GM12878 (cell line): ENCODE measurements at regions not wholly inside any gene's neighbourhood (a gene's known extent, or its start where the extent isn't known, plus 50 kb on each side); places are given as distances from the start of the nearest gene placed in this dataset.

Experiments
- ATAC-seq: fragments of 200-7000 bp; cut with Tn5 transposase; 3 replicates; pipeline ENCODE4 v1.9.1; 2020; ENCODE audit warnings: mild to moderate bottlenecking, moderate library complexity
- BruUV-seq: library from RNA; stranded (reverse); fragments of 400-500 nt; replicated peaks from 2 replicates; lab custom pipeline; 2021; lab: Mats Ljungman, UMichigan
- CTCF ChIA-PET: fragments of 300-600 bp; sonication (Branson Sonifier 250); formaldehyde crosslinking; extraction: SDS; loops from one replicate; lab custom pipeline; 2021; ENCODE audit warnings: inconsistent platforms; lab: Yijun Ruan, JAX
- POLR2A ChIA-PET: fragments of 350-600 bp; formaldehyde crosslinking; extraction: SDS; loops from one replicate; lab custom pipeline; 2021; ENCODE audit warnings: inconsistent platforms; lab: Charles Lee
- RAD21 ChIA-PET: fragments of 300-600 bp; sonication (Branson Sonifier 250); formaldehyde crosslinking; loops from one replicate; lab custom pipeline; 2023; ENCODE audit warnings: antibody characterized with exemption; ENCODE audit not compliant: unreplicated experiment; lab: Charles Lee
- SMC1A ChIA-PET: fragments of 300-600 bp; sonication (Branson Sonifier 250); formaldehyde crosslinking; loops from one replicate; lab custom pipeline; 2023; ENCODE audit not compliant: unreplicated experiment, uncharacterized antibody; lab: Charles Lee
- DNase-seq: peaks from one replicate; pipeline ENCODE4 v3.0.0-alpha.2; 2011; ENCODE audit warnings: low read depth, low spot score
- FAIRE-seq: peaks from 3 replicates; lab custom pipeline; 2011; peaks lifted over from hg19 to GRCh38; lab: Jason Lieb, UNC
- H2AFZ ChIP-seq: 2 replicates; pipeline ENCODE4 v1.6.0; 2011; ENCODE audit warnings: low read depth, low read length, control low read depth; ENCODE audit not compliant: control insufficient read depth
- H3K27ac ChIP-seq: 2 replicates; pipeline ENCODE4 v1.5.1; 2011; ENCODE audit warnings: control low read depth; ENCODE audit not compliant: control insufficient read depth, insufficient read depth
- H3K27me3 ChIP-seq, 2 experiments: replicated peaks in 1 of 2; 2 replicates each; pipeline versions ENCODE4 v1.6.0 to v1.6.1; 2011; ENCODE audit warnings: low read length in 1 of 2; ENCODE audit not compliant: control insufficient read depth in 2 of 2, insufficient read depth in 2 of 2
- H3K36me3 ChIP-seq, 2 experiments: 2 replicates each; pipeline ENCODE4 v1.5.1; 2011; ENCODE audit warnings: low read length in 1 of 2; ENCODE audit not compliant: control insufficient read depth in 2 of 2, insufficient read depth in 2 of 2
- H3K4me1 ChIP-seq: 2 replicates; pipeline ENCODE4 v1.6.1; 2011; ENCODE audit warnings: mild to moderate bottlenecking, low read length, moderate library complexity, mixed read lengths; ENCODE audit not compliant: control insufficient read depth, insufficient read depth
- H3K4me2 ChIP-seq: 2 replicates; pipeline ENCODE4 v1.6.0; 2011; ENCODE audit warnings: control low read depth; ENCODE audit not compliant: control insufficient read depth, insufficient read depth
- H3K4me3 ChIP-seq: fragments of 200-600 bp; sonication (generic); 2 replicates; pipeline ENCODE4 v1.5.1; 2016
- H3K79me2 ChIP-seq: 2 replicates; pipeline ENCODE4 v1.6.0; 2011; ENCODE audit warnings: low read length; ENCODE audit not compliant: control insufficient read depth, insufficient read depth
- H3K9ac ChIP-seq: 2 replicates; pipeline ENCODE4 v1.8.0; 2011; ENCODE audit warnings: low read length, control low read depth, mixed read lengths; ENCODE audit not compliant: control insufficient read depth, insufficient read depth
- H3K9me3 ChIP-seq: replicated peaks from 3 replicates; pipeline ENCODE4 v1.5.1; 2011; ENCODE audit warnings: mild to moderate bottlenecking, low read length; ENCODE audit not compliant: control insufficient read depth, insufficient read depth
- H4K20me1 ChIP-seq: 2 replicates; pipeline ENCODE4 v1.6.0; 2011; ENCODE audit not compliant: control insufficient read depth, insufficient read depth
- CBX3 ChIP-seq: fragments of 200-600 bp; sonication (generic); IDR thresholded peaks from 2 replicates; pipeline ENCODE4 v1.6.1; 2016; ENCODE audit warnings: low read depth, borderline replicate concordance
- CHD1 ChIP-seq: IDR thresholded peaks from 2 replicates; pipeline ENCODE4 v1.6.1; 2012; ENCODE audit warnings: low read depth, low read length, improper control_type of control experiment
- CREB1 ChIP-seq: IDR thresholded peaks from 2 replicates; pipeline ENCODE4 v1.6.1; 2012; ENCODE audit warnings: low read depth, mild to moderate bottlenecking, inconsistent platforms
- HCFC1 ChIP-seq: fragments of 150-350 bp; IDR thresholded peaks from 2 replicates; pipeline ENCODE4 v1.6.1; 2014; ENCODE audit warnings: low read length
- KLF5 ChIP-seq: fragments of 450-650 bp; IDR thresholded peaks from 2 replicates; pipeline ENCODE4 v1.6.1; 2014; ENCODE audit warnings: mild to moderate bottlenecking; ENCODE audit not compliant: partially characterized antibody
- NFXL1 ChIP-seq: fragments of 450-650 bp; IDR thresholded peaks from 2 replicates; pipeline ENCODE4 v1.6.1; 2017; ENCODE audit warnings: antibody characterized with exemption, mild to moderate bottlenecking, borderline replicate concordance
- NR2C2 ChIP-seq: IDR thresholded peaks from 2 replicates; pipeline ENCODE4 v1.6.1; 2011; ENCODE audit warnings: borderline replicate concordance, low read depth; ENCODE audit not compliant: control insufficient read depth, insufficient read length
- SUPT20H ChIP-seq: IDR thresholded peaks from 2 replicates; pipeline ENCODE4 v1.6.1; 2011; ENCODE audit warnings: low read depth, mild to moderate bottlenecking, low read length, moderate library complexity, borderline replicate concordance; ENCODE audit not compliant: control insufficient read depth
- YBX1 ChIP-seq: fragments of 450-650 bp; IDR thresholded peaks from 2 replicates; pipeline ENCODE4 v1.6.1; 2016; ENCODE audit warnings: antibody characterized with exemption
- ZBED1 ChIP-seq: IDR thresholded peaks from 2 replicates; pipeline ENCODE4 v1.6.1; 2016; ENCODE audit warnings: borderline replicate concordance
- ZNF217 ChIP-seq: fragments of 450-650 bp; IDR thresholded peaks from 2 replicates; pipeline ENCODE4 v1.6.1; 2017; ENCODE audit warnings: antibody characterized with exemption, mild to moderate bottlenecking
- WGBS: methylation state at CpG from one replicate; pipeline ENCODE4 v1.1.6; 2016; ENCODE audit warnings: low lambda C conversion rate; ENCODE audit not compliant: insufficient replicate concordance, insufficient coverage; ENCODE audit errors: missing lambda C conversion rate; 5-methylcytosine and 5-hydroxymethylcytosine counted together
- in situ Hi-C: fragments of 300-500 bp; cut with MboI; formaldehyde crosslinking; loops from 9 replicates; pipeline ENCODE4 v1.14.3; 2018; ENCODE audit warnings: mixed read lengths
- intact Hi-C: fragments of 100-400 bp; cut with micrococcal nuclease; formaldehyde crosslinking; loops from one replicate; pipeline ENCODE4 v1.14.2; 2022; ENCODE audit not compliant: unreplicated experiment
- TF ChIP-seq, protein P1 (sequence below): IDR thresholded peaks from 2 replicates; pipeline ENCODE4 v1.6.1; 2011; ENCODE audit warnings: borderline replicate concordance, low read depth, mild to moderate bottlenecking, moderate library complexity, low read length; ENCODE audit not compliant: insufficient read depth, poor library complexity, severe bottlenecking
- TF ChIP-seq, protein P2 (sequence below): fragments of 450-650 bp; IDR thresholded peaks from 2 replicates; pipeline ENCODE4 v1.6.1; 2018; ENCODE audit warnings: borderline replicate concordance, mild to moderate bottlenecking; ENCODE audit not compliant: partially characterized antibody
- TF ChIP-seq, protein P3 (sequence below): fragments of 450-650 bp; IDR thresholded peaks from 2 replicates; pipeline ENCODE4 v1.6.1; 2017; ENCODE audit warnings: mild to moderate bottlenecking, low read depth, inconsistent platforms; ENCODE audit not compliant: poor library complexity, severe bottlenecking

DNA sequence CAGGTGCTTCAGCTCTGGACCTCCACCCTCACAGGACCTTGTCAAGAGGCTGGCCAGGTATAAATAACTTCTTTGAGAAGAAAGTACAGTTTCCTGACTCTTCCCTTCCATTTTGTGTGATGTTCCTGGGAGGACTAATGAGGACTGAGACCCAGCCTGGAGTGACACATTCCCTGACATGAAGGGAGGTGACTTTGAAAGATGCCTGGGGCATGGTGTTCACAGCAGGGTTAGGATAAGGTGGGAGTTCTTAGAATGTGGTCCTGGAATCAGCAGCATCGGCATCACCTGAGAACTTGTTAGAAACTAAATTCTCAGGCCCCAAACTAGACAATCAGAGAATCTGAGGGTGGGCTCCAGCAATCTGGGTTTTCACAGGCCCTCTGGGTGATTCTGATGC is 224.9 kb upstream of the BOD1L1 start:
- no peak for DNase-seq
- Histone ChIP-seq H3K4me2 (no peak overlapping the region), H2AFZ (no peak overlapping the region), H3K4me1 (no peaks in the 10 kb centered on the region), H3K79me2 (no peaks in the 10 kb centered on the region), H3K4me3 (no peak overlapping the region), H3K27ac (no peak overlapping the region), H3K9me3 (no peaks in the 10 kb centered on the region), H4K20me1 (no peaks in the 10 kb centered on the region), H3K9ac (no peak overlapping the region), H3K36me3 (no peaks in the 10 kb centered on the region), H3K27me3 (no peaks in the 10 kb centered on the region)
- no TSS peak for BruUV-seq
- FAIRE-seq, result no peak
- SMC1A ChIA-PET, result no interaction called here
- CTCF ChIA-PET, result no interaction called here
- POLR2A ChIA-PET, result no interaction called here
- RAD21 ChIA-PET, result no interaction called here
- TF ChIP-seq HCFC1 (no peak), KLF5 (no peak), NR2C2 (no peak), CBX3 (no peak), NFXL1 (no peak), ZBED1 (no peak), CHD1 (no peak), YBX1 (no peak), ZNF217 (no peak), SUPT20H (no peak), CREB1 (no peak)
- TF ChIP-seq, protein P1, sequence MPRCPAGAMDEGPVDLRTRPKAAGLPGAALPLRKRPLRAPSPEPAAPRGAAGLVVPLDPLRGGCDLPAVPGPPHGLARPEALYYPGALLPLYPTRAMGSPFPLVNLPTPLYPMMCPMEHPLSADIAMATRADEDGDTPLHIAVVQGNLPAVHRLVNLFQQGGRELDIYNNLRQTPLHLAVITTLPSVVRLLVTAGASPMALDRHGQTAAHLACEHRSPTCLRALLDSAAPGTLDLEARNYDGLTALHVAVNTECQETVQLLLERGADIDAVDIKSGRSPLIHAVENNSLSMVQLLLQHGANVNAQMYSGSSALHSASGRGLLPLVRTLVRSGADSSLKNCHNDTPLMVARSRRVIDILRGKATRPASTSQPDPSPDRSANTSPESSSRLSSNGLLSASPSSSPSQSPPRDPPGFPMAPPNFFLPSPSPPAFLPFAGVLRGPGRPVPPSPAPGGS, result no peak
- TF ChIP-seq, protein P2, sequence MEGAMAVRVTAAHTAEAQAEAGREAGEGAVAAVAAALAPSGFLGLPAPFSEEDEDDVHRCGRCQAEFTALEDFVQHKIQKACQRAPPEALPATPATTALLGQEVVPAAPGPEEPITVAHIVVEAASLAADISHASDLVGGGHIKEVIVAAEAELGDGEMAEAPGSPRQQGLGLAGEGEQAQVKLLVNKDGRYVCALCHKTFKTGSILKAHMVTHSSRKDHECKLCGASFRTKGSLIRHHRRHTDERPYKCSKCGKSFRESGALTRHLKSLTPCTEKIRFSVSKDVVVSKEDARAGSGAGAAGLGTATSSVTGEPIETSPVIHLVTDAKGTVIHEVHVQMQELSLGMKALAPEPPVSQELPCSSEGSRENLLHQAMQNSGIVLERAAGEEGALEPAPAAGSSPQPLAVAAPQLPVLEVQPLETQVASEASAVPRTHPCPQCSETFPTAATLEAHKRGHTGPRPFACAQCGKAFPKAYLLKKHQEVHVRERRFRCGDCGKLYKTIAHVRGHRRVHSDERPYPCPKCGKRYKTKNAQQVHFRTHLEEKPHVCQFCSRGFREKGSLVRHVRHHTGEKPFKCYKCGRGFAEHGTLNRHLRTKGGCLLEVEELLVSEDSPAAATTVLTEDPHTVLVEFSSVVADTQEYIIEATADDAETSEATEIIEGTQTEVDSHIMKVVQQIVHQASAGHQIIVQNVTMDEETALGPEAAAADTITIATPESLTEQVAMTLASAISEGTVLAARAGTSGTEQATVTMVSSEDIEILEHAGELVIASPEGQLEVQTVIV, result no peak
- TF ChIP-seq, protein P3, sequence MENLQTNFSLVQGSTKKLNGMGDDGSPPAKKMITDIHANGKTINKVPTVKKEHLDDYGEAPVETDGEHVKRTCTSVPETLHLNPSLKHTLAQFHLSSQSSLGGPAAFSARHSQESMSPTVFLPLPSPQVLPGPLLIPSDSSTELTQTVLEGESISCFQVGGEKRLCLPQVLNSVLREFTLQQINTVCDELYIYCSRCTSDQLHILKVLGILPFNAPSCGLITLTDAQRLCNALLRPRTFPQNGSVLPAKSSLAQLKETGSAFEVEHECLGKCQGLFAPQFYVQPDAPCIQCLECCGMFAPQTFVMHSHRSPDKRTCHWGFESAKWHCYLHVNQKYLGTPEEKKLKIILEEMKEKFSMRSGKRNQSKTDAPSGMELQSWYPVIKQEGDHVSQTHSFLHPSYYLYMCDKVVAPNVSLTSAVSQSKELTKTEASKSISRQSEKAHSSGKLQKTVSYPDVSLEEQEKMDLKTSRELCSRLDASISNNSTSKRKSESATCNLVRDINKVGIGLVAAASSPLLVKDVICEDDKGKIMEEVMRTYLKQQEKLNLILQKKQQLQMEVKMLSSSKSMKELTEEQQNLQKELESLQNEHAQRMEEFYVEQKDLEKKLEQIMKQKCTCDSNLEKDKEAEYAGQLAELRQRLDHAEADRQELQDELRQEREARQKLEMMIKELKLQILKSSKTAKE, result no peak
- in situ Hi-C loops, result no loop called here
- intact Hi-C loops, result no loop called here
- WGBS, result 0% methylated on average over 1 of the region's 1 CpG
- no peak for ATAC-seq
